ENCODE measurements at regions not wholly inside any gene's neighbourhood (a gene's known extent, or its start where the extent isn't known, plus 50 kb on each side); places are given as distances from the start of the nearest gene placed in this dataset.

DNA sequence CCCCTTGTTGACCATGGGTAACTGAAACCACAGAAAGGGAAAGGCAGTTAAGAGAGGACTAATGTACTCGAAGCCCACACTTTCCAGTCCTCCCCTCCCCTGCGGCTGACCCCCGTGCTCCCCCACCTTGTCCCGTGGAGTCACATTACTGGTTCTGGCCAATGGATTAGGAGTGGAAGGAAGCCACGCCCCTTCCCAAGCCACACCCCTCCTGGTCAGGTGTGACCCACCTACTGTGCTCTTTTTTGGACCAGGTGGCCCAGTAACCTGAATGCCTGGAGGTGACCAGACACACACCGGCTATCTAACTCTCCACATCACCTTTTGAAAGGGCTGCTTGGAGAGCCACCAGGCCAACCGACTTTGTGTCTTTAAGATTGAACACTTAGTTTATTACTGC lies 109.3 kb upstream of the MSX1 start:
- H3K9me3 ChIP-seq = peaks cover 15 to 18% of the 10 kb centered on the region in 2 donors
- H3K27ac ChIP-seq = no peak overlapping the region
- H3K36me3 ChIP-seq = no peaks in the 10 kb centered on the region
- H3K4me1 ChIP-seq = no peaks in the 10 kb centered on the region
- no peak for DNase-seq (ENCODE audit: low spot score in 2 of 2)
- TF ChIP-seq POLR2A (IDR thresholded peaks at IDR 0.05) = no peak
- TF ChIP-seq, protein P1, sequence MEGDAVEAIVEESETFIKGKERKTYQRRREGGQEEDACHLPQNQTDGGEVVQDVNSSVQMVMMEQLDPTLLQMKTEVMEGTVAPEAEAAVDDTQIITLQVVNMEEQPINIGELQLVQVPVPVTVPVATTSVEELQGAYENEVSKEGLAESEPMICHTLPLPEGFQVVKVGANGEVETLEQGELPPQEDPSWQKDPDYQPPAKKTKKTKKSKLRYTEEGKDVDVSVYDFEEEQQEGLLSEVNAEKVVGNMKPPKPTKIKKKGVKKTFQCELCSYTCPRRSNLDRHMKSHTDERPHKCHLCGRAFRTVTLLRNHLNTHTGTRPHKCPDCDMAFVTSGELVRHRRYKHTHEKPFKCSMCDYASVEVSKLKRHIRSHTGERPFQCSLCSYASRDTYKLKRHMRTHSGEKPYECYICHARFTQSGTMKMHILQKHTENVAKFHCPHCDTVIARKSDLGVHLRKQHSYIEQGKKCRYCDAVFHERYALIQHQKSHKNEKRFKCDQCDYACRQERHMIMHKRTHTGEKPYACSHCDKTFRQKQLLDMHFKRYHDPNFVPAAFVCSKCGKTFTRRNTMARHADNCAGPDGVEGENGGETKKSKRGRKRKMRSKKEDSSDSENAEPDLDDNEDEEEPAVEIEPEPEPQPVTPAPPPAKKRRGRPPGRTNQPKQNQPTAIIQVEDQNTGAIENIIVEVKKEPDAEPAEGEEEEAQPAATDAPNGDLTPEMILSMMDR (IDR thresholded peaks at IDR 0.05) = no peak
- no peak for TF ChIP-seq POLR2AphosphoS5 (IDR thresholded peaks at IDR 0.05)
- intact Hi-C loops (cut with DNase I; ENCODE audit: low total_unique reads) = no loop called here
- H3K27me3 ChIP-seq = no peaks in the 10 kb centered on the region
- no peak overlapping the region for H3K4me3 ChIP-seq

DNA sequence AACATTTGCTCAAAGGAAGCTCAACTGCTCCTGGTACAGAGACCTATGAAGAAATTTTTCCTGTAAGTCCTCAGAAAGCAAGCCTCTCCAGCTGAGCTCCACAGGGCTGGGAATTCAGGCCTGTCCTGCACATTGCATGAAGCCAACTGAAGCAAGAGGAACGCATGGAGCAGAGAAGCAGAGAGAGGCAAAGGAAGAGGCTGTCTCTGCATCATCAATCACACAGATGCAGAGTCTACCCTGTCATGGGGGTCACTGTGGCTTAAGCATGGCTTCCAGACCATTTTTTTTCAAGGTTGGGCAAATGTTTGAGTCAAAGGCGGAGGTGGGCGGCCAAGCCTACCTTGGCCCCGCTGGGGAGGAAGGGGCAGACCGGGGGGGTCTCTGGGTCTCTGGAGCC lies 110.3 kb upstream of the MSX1 start:
- Histone ChIP-seq H3K4me3 (no peak overlapping the region), H3K27ac (no peak overlapping the region), H3K9me3 (peaks cover 18 to 25% of the 10 kb centered on the region in 2 donors), H3K4me1 (no peaks in the 10 kb centered on the region), H3K27me3 (no peaks in the 10 kb centered on the region), H3K36me3 (no peaks in the 10 kb centered on the region)
- no peak for TF ChIP-seq POLR2AphosphoS5 (IDR thresholded peaks at IDR 0.05)
- TF ChIP-seq POLR2A (IDR thresholded peaks at IDR 0.05) = no peak
- intact Hi-C loops (cut with DNase I; ENCODE audit: low total_unique reads) = no loop called here
- DNase-seq (ENCODE audit: low spot score in 2 of 2) = no peak

DNA sequence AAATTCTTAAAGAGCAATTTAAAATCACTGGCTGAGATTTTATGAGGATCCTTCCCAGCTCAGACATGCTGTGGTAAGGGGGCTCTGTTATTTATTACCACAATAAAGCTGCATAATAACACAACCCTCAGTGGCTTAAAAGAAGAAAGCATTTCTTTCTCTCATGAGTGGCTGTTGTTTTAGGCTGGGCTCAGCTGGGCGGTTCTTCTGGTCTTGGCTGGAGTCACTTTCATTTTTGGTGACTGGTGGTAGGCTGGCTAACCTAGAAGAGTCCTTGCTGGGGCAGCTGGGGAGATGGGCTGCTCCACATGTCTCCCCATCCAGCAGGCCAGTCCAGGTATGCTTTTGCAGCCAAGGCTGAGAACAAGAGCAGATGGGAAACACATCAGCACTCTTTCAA lies 113.0 kb upstream of the MSX1 start:
- no peak for TF ChIP-seq POLR2A (IDR thresholded peaks at IDR 0.05)
- no peak for TF ChIP-seq POLR2AphosphoS5 (IDR thresholded peaks at IDR 0.05)
- TF ChIP-seq, protein P1 (IDR thresholded peaks at IDR 0.05) = no peak
- intact Hi-C loops (cut with DNase I; ENCODE audit: low total_unique reads) = no loop called here
- no peaks in the 10 kb centered on the region for H3K36me3 ChIP-seq
- H3K27me3 ChIP-seq = no peaks in the 10 kb centered on the region
- no peak overlapping the region for H3K4me3 ChIP-seq
- no peak overlapping the region for H3K27ac ChIP-seq
- peaks cover 18 to 29% of the 10 kb centered on the region in 2 donors for H3K9me3 ChIP-seq
- no peaks in the 10 kb centered on the region for H3K4me1 ChIP-seq
- no peak for DNase-seq (ENCODE audit: low spot score in 2 of 2)

DNA sequence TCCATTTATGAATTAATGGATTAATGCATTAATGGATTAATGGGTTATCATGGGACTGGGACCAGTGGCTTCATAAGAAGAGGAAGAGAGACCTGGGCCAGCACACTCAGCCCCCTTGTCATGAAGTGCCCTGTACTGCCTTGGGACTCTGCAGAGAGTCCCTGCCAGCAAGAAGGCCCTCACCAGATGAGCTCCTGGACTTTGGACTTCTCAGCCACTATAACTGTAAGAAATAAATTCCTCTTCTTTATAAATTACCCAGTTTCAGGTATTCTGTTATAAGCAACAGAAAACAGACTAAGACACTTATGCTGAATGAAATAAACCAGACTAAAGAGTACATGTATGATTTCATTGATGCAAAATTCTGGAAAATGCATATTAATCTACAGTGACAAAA lies 119.4 kb upstream of the MSX1 start:
- intact Hi-C loops (cut with DNase I; ENCODE audit: low total_unique reads) = no loop called here
- Histone ChIP-seq H3K4me1 (no peaks in the 10 kb centered on the region), H3K9me3 (peaks cover 0 to 13% of the 10 kb centered on the region in 2 donors), H3K27me3 (no peaks in the 10 kb centered on the region), H3K4me3 (no peak overlapping the region), H3K27ac (no peak overlapping the region), H3K36me3 (no peaks in the 10 kb centered on the region)
- DNase-seq (ENCODE audit: low spot score in 2 of 2) = no peak
- TF ChIP-seq POLR2AphosphoS5 (IDR thresholded peaks at IDR 0.05) (no peak), POLR2A (IDR thresholded peaks at IDR 0.05) (no peak)
- TF ChIP-seq, protein P1 (IDR thresholded peaks at IDR 0.05) = no peak

DNA sequence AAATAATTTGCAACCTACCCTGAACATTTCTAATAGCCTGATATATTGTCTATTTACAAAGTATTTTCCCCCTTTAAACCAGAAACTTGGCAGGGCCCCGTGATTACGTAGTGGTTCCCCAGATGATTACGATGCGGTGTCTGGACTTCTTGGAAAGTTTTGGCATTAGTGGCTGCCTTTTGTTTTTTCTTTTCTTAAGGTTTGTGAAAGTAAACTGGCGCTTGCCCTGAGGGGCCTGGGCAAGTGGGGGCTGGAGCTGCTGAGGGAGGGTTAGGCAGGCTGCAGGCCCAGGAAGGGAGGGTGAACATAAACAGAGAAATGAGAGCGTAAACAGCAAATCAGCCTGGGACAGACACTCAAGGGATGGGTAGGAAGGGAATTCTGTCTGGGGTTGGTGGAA lies 123.6 kb upstream of the MSX1 start:
- H3K4me3 ChIP-seq = no peak overlapping the region
- DNase-seq (ENCODE audit: low spot score in 2 of 2) = no peak
- H3K9me3 ChIP-seq = no peaks in the 10 kb centered on the region
- no peaks in the 10 kb centered on the region for H3K4me1 ChIP-seq
- no peaks in the 10 kb centered on the region for H3K36me3 ChIP-seq
- no peaks in the 10 kb centered on the region for H3K27me3 ChIP-seq
- no peak for TF ChIP-seq POLR2AphosphoS5 (IDR thresholded peaks at IDR 0.05)
- no peak for TF ChIP-seq POLR2A (IDR thresholded peaks at IDR 0.05)
- TF ChIP-seq, protein P1 (IDR thresholded peaks at IDR 0.05) = no peak
- intact Hi-C loops (cut with DNase I; ENCODE audit: low total_unique reads) = loop anchor here (5.0 kb wide), 1 partner anchor 1731 kb away; no protein-coding TSS in a partner anchor
- H3K27ac ChIP-seq = no peak overlapping the region
